IMR-90 (cell line): ENCODE measurements at regions not wholly inside any gene's neighbourhood (a gene's known extent, or its start where the extent isn't known, plus 50 kb on each side); places are given as distances from the start of the nearest gene placed in this dataset.
A peak's percentile ranks its signal among the peaks of the same experiment; 100 is the strongest.

Experiments used
- ATAC-seq: fragments of 200-7000 bp; cut with Tn5 transposase; 2 replicates; pipeline ENCODE4 v1.9.1; 2020; ENCODE audit warnings: low read depth, mild to moderate bottlenecking, moderate library complexity
- BruUV-seq: library from RNA; stranded (reverse); fragments of 400-500 nt; replicated peaks from 2 replicates; lab custom pipeline; 2021; lab: Mats Ljungman, UMichigan
- CTCF ChIA-PET: fragments of 300-600 bp; formaldehyde crosslinking; extraction: SDS; loops from one replicate; lab custom pipeline; 2021; ENCODE audit warnings: antibody characterized with exemption; lab: Yijun Ruan, JAX
- POLR2A ChIA-PET: fragments of 300-600 bp; sonication (Branson Sonifier 250); formaldehyde crosslinking; loops from one replicate; lab custom pipeline; 2022; ENCODE audit warnings: antibody characterized with exemption; ENCODE audit not compliant: unreplicated experiment; lab: Charles Lee
- DNase-seq: peaks from one replicate; pipeline ENCODE4 v3.0.0; 2013
- H2AFZ ChIP-seq: replicated peaks from 2 replicates; pipeline ENCODE3; 2013; ENCODE audit warnings: low read length, mild to moderate bottlenecking; ENCODE audit not compliant: poor library complexity
- H2AK5ac ChIP-seq: 2 replicates; pipeline ENCODE4 v1.6.1; 2013; ENCODE audit warnings: low read depth, low read length, inconsistent platforms
- H2AK9ac ChIP-seq: replicated peaks from 2 replicates; pipeline ENCODE3; 2013; ENCODE audit warnings: mild to moderate bottlenecking, low read depth, low read length, moderate library complexity; ENCODE audit not compliant: poor library complexity
- H2BK120ac ChIP-seq: 2 replicates; pipeline ENCODE4 v1.6.1; 2013; ENCODE audit warnings: low read depth, low read length, inconsistent platforms
- H2BK15ac ChIP-seq: 3 replicates; pipeline ENCODE4 v1.6.1; 2013; ENCODE audit warnings: low read depth, low read length, inconsistent platforms
- H2BK20ac ChIP-seq: 2 replicates; pipeline ENCODE4 v1.6.1; 2013; ENCODE audit warnings: low read depth, mild to moderate bottlenecking, inconsistent platforms, low read length, moderate library complexity
- H2BK5ac ChIP-seq: 2 replicates; pipeline ENCODE4 v1.6.1; 2013; ENCODE audit warnings: mild to moderate bottlenecking, low read depth, low read length, inconsistent platforms; ENCODE audit not compliant: poor library complexity, severe bottlenecking
- H3K14ac ChIP-seq: replicated peaks from 2 replicates; pipeline ENCODE4 v1.6.1; 2013; ENCODE audit warnings: low read depth, low read length, inconsistent platforms
- H3K18ac ChIP-seq: 2 replicates; pipeline ENCODE4 v1.6.1; 2013; ENCODE audit warnings: low read depth, low read length, control low read depth
- H3K23ac ChIP-seq: 2 replicates; pipeline ENCODE4 v1.6.1; 2013; ENCODE audit warnings: low read depth, low read length, inconsistent platforms
- H3K27ac ChIP-seq: 2 replicates; pipeline ENCODE4 v1.5.1; 2013; ENCODE audit warnings: mild to moderate bottlenecking, control low read depth, low read length; ENCODE audit not compliant: insufficient read depth
- H3K27me3 ChIP-seq: 2 replicates; pipeline ENCODE4 v1.6.1; 2013; ENCODE audit warnings: low read length; ENCODE audit not compliant: control insufficient read depth, insufficient read depth
- H3K36me3 ChIP-seq: 2 replicates; pipeline ENCODE4 v1.6.1; 2013; ENCODE audit warnings: low read length, mixed read lengths; ENCODE audit not compliant: control insufficient read depth, insufficient read depth
- H3K4ac ChIP-seq: 2 replicates; pipeline ENCODE4 v1.6.1; 2013; ENCODE audit warnings: low read depth, low read length, inconsistent platforms
- H3K4me1 ChIP-seq: 2 replicates; pipeline ENCODE4 v1.6.1; 2013; ENCODE audit warnings: low read length, mixed read lengths; ENCODE audit not compliant: control insufficient read depth, insufficient read depth
- H3K4me2 ChIP-seq: 2 replicates; pipeline ENCODE4 v1.6.1; 2013; ENCODE audit warnings: low read depth, mild to moderate bottlenecking, control low read depth, low read length, moderate library complexity
- H3K4me3 ChIP-seq: 2 replicates; pipeline ENCODE4 v1.5.1; 2013; ENCODE audit warnings: low read depth, mild to moderate bottlenecking, control low read depth, low read length, moderate library complexity; ENCODE audit not compliant: insufficient read depth
- H3K56ac ChIP-seq: 2 replicates; pipeline ENCODE4 v1.6.1; 2013; ENCODE audit warnings: low read length, inconsistent platforms; ENCODE audit not compliant: insufficient read depth; ENCODE audit errors: extremely low read depth
- H3K79me1 ChIP-seq, 2 experiments: 2 replicates each; pipeline ENCODE4 v1.6.1; 2013; ENCODE audit warnings: low read length in 2 of 2, inconsistent platforms in 1 of 2, low read depth in 1 of 2
- H3K9ac ChIP-seq: 2 replicates; pipeline ENCODE4 v1.6.1; 2013; ENCODE audit warnings: low read depth, low read length, control low read depth
- H3K9me1 ChIP-seq: 2 replicates; pipeline ENCODE4 v1.6.1; 2013; ENCODE audit warnings: low read length, inconsistent platforms; ENCODE audit not compliant: insufficient read depth
- H3K9me3 ChIP-seq: 2 replicates; pipeline ENCODE4 v1.6.1; 2013; ENCODE audit warnings: low read length; ENCODE audit not compliant: control insufficient read depth, insufficient read depth
- H4K20me1 ChIP-seq: 2 replicates; pipeline ENCODE4 v1.6.1; 2013; ENCODE audit warnings: low read length, inconsistent platforms; ENCODE audit not compliant: insufficient read depth
- H4K5ac ChIP-seq: 2 replicates; pipeline ENCODE4 v1.6.1; 2013; ENCODE audit warnings: mild to moderate bottlenecking, low read depth, low read length, control low read depth
- H4K8ac ChIP-seq, 2 experiments: 2 replicates each; pipeline ENCODE4 v1.6.1; 2013; ENCODE audit warnings: low read depth in 2 of 2, low read length in 2 of 2, control low read depth in 1 of 2, inconsistent platforms in 1 of 2
- H4K91ac ChIP-seq: 2 replicates; pipeline ENCODE4 v1.6.1; 2013; ENCODE audit warnings: low read depth, low read length, inconsistent platforms; ENCODE audit not compliant: insufficient read depth
- FOS ChIP-seq: fragments of 150-350 bp; IDR thresholded peaks from 2 replicates; pipeline ENCODE4 v1.6.1; 2016; ENCODE audit warnings: low read depth, low read length
- MAFK ChIP-seq: IDR thresholded peaks from 2 replicates; pipeline ENCODE4 v1.6.1; 2012; ENCODE audit warnings: low read depth, low read length, improper control_type of control experiment
- NFE2L2 ChIP-seq: fragments of 150-350 bp; IDR thresholded peaks from 2 replicates; pipeline ENCODE4 v1.6.1; 2016; ENCODE audit warnings: low read depth, mild to moderate bottlenecking, low read length
- POLR2A ChIP-seq: IDR thresholded peaks from 2 replicates; pipeline ENCODE4 v1.6.1; 2012; ENCODE audit warnings: mild to moderate bottlenecking, low read depth, low read length
- RAD21 ChIP-seq: IDR thresholded peaks from 2 replicates; pipeline ENCODE4 v1.6.1; 2012; ENCODE audit warnings: low read length, improper control_type of control experiment
- RCOR1 ChIP-seq: IDR thresholded peaks from 2 replicates; pipeline ENCODE4 v1.6.1; 2012; ENCODE audit warnings: mild to moderate bottlenecking, low read length, improper control_type of control experiment; ENCODE audit not compliant: insufficient replicate concordance
- RFX5 ChIP-seq: IDR thresholded peaks from 2 replicates; pipeline ENCODE4 v1.8.0; 2012; ENCODE audit warnings: low read depth, mild to moderate bottlenecking, low read length, moderate library complexity
- WGBS, 2 experiments: methylation state at CpG; one replicate each; pipeline versions ENCODE4 v1.1.5 to v1.1.7; 2013; ENCODE audit warnings: missing lambda C conversion rate in 2 of 2; ENCODE audit not compliant: insufficient read length in 1 of 2; ENCODE audit errors: extremely low coverage in 2 of 2; 5-methylcytosine and 5-hydroxymethylcytosine counted together
- dilution Hi-C: fragments of 300-500 bp; cut with HindIII; formaldehyde crosslinking; loops from one replicate; pipeline ENCODE4 v1.14.3; 2018; ENCODE audit warnings: low sequenced_read_pairs; ENCODE audit not compliant: unreplicated experiment
- in situ Hi-C: fragments of 300-500 bp; cut with MboI; formaldehyde crosslinking; loops from 3 replicates; pipeline ENCODE4 v1.14.3; 2019; ENCODE audit warnings: low sequenced_read_pairs, inconsistent platforms, mixed read lengths
- intact Hi-C: fragments of 100-400 bp; cut with micrococcal nuclease; formaldehyde crosslinking; loops from 2 replicates; pipeline ENCODE4 v1.10.0; 2022
- TF ChIP-seq, protein P1 (sequence below): conservative IDR thresholded peaks from 2 replicates; pipeline ENCODE4 v1.5.1; 2012; ENCODE audit warnings: mild to moderate bottlenecking, low read depth, low read length, improper control_type of control experiment
- TF ChIP-seq, protein P2 (sequence below): fragments of 150-350 bp; IDR thresholded peaks from 2 replicates; pipeline ENCODE4 v1.6.1; 2016; ENCODE audit warnings: low read depth, mild to moderate bottlenecking, low read length, moderate library complexity, borderline replicate concordance

DNA sequence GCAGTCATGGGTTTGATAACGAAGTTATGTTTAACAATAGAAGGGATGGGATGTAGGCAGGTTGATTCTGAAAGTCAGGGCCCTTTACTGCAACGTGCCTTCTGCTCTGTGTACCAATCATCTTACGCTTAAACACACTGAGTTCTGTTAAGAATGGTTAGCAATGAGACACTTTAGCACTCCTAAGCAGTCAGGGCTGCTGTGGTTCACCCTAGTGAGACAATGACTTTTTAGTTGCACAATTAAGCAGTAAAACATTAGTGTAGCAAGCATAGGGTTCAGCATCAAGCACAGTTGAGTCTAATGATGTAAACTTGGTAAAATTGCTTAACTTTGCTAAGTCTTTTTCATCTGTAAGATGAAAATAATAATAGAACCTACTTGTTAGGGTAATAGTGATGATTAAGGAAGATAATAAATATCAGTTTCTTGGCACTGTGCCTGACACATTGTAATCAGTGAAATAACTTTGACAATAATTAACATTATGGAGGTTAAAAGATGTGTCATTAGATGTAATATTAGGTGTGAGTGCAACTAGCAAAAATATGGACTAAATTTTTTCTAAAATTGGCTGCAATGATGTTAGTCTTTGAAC lies 484.2 kb upstream of the THBS1 start:
- H2BK15ac ChIP-seq: peak overlapping the region; percentile 12; the same call in 1 of the 3 replicates
- no peak overlapping the region for H4K8ac ChIP-seq
- H4K91ac ChIP-seq: peak overlapping the region; percentile 16; the same call in 1 of the 2 replicates
- 0 out of 2 replicates have a peak overlapping the region, but pooled peaks have one; percentile 11 for H2BK120ac ChIP-seq
- no peak overlapping the region for H3K4me3 ChIP-seq
- ChIA-PET POLR2A (no interaction called here), CTCF (no interaction called here)
- H4K5ac ChIP-seq: no peak overlapping the region
- dilution Hi-C loops: no loop called here
- no peak overlapping the region for H3K56ac ChIP-seq
- peak overlapping the region; percentile 82 for H2AK5ac ChIP-seq
- no peak overlapping the region for H3K4me2 ChIP-seq
- no peak overlapping the region for H2BK5ac ChIP-seq
- H3K14ac ChIP-seq: peak overlapping the region; percentile 35; the same call in 1 of the 2 replicates
- H3K27me3 ChIP-seq: no peaks in the 10 kb centered on the region
- WGBS, 2 experiments: no CpG with 5 or more reads among the region's 3 CpGs
- H3K4me1 ChIP-seq: peaks cover 15% of the 10 kb centered on the region
- in situ Hi-C loops: no loop called here
- no peak overlapping the region for H3K9ac ChIP-seq
- ATAC-seq (no peak), DNase-seq (no peak)
- no peak overlapping the region for H2BK20ac ChIP-seq
- intact Hi-C loops: no loop called here
- no peaks in the 10 kb centered on the region for H3K9me3 ChIP-seq
- H4K20me1 ChIP-seq: no peaks in the 10 kb centered on the region
- no peaks in the 10 kb centered on the region for H3K36me3 ChIP-seq
- H3K4ac ChIP-seq: peak overlapping the region; percentile 19; the same call in 1 of the 2 replicates
- peak overlapping the region; percentile 1; the same call in 1 of the 2 replicates for H3K18ac ChIP-seq
- peaks cover 7% of the 10 kb centered on the region for H3K9me1 ChIP-seq
- no peak overlapping the region for H2AK9ac ChIP-seq
- no peak overlapping the region for H2AFZ ChIP-seq
- no peaks in the 10 kb centered on the region for H3K79me1 ChIP-seq
- TF ChIP-seq RFX5 (no peak), MAFK (no peak), RCOR1 (no peak), NFE2L2 (no peak), RAD21 (no peak), POLR2A (no peak), FOS (no peak)
- TF ChIP-seq, protein P1, sequence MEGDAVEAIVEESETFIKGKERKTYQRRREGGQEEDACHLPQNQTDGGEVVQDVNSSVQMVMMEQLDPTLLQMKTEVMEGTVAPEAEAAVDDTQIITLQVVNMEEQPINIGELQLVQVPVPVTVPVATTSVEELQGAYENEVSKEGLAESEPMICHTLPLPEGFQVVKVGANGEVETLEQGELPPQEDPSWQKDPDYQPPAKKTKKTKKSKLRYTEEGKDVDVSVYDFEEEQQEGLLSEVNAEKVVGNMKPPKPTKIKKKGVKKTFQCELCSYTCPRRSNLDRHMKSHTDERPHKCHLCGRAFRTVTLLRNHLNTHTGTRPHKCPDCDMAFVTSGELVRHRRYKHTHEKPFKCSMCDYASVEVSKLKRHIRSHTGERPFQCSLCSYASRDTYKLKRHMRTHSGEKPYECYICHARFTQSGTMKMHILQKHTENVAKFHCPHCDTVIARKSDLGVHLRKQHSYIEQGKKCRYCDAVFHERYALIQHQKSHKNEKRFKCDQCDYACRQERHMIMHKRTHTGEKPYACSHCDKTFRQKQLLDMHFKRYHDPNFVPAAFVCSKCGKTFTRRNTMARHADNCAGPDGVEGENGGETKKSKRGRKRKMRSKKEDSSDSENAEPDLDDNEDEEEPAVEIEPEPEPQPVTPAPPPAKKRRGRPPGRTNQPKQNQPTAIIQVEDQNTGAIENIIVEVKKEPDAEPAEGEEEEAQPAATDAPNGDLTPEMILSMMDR: no peak
- TF ChIP-seq, protein P2, sequence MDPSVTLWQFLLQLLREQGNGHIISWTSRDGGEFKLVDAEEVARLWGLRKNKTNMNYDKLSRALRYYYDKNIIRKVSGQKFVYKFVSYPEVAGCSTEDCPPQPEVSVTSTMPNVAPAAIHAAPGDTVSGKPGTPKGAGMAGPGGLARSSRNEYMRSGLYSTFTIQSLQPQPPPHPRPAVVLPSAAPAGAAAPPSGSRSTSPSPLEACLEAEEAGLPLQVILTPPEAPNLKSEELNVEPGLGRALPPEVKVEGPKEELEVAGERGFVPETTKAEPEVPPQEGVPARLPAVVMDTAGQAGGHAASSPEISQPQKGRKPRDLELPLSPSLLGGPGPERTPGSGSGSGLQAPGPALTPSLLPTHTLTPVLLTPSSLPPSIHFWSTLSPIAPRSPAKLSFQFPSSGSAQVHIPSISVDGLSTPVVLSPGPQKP: no peak
- no peak overlapping the region for H3K23ac ChIP-seq
- no TSS peak for BruUV-seq
- no peak overlapping the region for H3K27ac ChIP-seq
